ENCODE measurements at regions not wholly inside any gene's neighbourhood (a gene's known extent, or its start where the extent isn't known, plus 50 kb on each side); places are given as distances from the start of the nearest gene placed in this dataset.

DNA sequence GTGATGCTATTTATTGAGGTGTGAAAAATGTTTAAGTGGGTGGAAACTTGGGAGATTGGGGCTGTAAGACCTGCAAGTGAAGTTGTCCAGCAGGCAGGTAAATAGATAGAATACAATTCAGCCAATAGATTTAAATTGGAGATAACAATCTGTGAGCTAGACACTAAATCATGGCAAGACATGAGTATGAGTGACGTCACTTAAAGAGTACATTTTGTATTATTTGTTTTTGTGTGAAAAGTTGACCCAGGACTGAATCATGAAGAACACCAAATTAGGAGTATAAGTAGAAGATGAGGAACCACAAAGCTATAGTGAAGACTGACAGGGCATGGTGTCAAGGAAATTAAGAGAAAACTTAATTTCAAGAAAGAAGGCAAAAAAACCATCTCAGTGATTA is 249.1 kb upstream of the SEMA3C start:
- BruUV-seq (replicated peaks) = no TSS peak
- no peak overlapping the region for H3K4me3 Mint-ChIP-seq (ENCODE audit: unreplicated experiment)
- no peaks in the 10 kb centered on the region for H3K9me3 Mint-ChIP-seq (ENCODE audit: unreplicated experiment)
- H3K36me3 ChIP-seq (ENCODE audit: control insufficient read depth, insufficient read depth, low read length) = no peaks in the 10 kb centered on the region
- TF ChIP-seq, protein P1, sequence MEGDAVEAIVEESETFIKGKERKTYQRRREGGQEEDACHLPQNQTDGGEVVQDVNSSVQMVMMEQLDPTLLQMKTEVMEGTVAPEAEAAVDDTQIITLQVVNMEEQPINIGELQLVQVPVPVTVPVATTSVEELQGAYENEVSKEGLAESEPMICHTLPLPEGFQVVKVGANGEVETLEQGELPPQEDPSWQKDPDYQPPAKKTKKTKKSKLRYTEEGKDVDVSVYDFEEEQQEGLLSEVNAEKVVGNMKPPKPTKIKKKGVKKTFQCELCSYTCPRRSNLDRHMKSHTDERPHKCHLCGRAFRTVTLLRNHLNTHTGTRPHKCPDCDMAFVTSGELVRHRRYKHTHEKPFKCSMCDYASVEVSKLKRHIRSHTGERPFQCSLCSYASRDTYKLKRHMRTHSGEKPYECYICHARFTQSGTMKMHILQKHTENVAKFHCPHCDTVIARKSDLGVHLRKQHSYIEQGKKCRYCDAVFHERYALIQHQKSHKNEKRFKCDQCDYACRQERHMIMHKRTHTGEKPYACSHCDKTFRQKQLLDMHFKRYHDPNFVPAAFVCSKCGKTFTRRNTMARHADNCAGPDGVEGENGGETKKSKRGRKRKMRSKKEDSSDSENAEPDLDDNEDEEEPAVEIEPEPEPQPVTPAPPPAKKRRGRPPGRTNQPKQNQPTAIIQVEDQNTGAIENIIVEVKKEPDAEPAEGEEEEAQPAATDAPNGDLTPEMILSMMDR (IDR thresholded peaks at IDR 0.05; ENCODE audit: insufficient read depth in 1 of 2, low read depth in 1 of 2, low read length in 1 of 2, severe bottlenecking in 1 of 2, unreplicated experiment in 1 of 2) = no peak
- DNase-seq = no peak
- no peak overlapping the region for H3K27ac Mint-ChIP-seq (ENCODE audit: unreplicated experiment)
- intact Hi-C loops (cut with micrococcal nuclease; ENCODE audit: unreplicated experiment) = no loop called here
- no peaks in the 10 kb centered on the region for H3K27me3 ChIP-seq (replicated peaks; ENCODE audit: control insufficient read depth, insufficient read depth, low read length)
- H3K27me3 Mint-ChIP-seq (ENCODE audit: insufficient read depth, unreplicated experiment) = no peaks in the 10 kb centered on the region
- H3K36me3 Mint-ChIP-seq (ENCODE audit: insufficient read depth, unreplicated experiment) = no peaks in the 10 kb centered on the region
- ChIA-PET CTCF (no interaction called here), POLR2A (interaction anchor here (0.6 kb wide), 1 partner anchor 86 kb away, joined by 3 read pairs; no protein-coding TSS in a partner anchor)
- H3K4me1 Mint-ChIP-seq (ENCODE audit: low read depth, unreplicated experiment) = peaks cover 6% of the 10 kb centered on the region
- peaks cover 5% of the 10 kb centered on the region; the same call in 1 of the 2 replicates for H3K9me3 ChIP-seq
- no peaks in the 10 kb centered on the region for H3K4me1 ChIP-seq
- no peak overlapping the region for H3K4me3 ChIP-seq (ENCODE audit: low read depth, low read length)

DNA sequence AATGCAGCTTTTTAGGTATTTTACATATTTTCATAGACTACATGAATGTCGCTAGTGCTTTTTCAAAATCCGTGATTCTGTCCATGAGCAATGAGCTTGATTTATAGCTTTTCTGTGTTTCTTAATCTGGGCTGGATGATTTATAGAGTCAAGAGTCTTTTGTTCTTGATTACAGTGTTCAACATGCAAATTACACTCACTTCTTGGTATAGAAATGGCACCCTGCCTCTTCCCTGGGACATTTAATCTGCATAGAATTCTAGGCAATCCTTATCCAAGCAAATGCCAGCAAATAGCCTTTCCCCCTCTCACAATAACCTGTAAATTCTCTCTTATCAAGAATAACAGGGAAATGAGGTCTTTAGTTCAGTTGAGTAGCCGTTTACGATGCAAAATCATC is 246.2 kb upstream of the SEMA3C start:
- DNase-seq = no peak
- H3K27ac Mint-ChIP-seq (ENCODE audit: unreplicated experiment) = no peak overlapping the region
- no peaks in the 10 kb centered on the region for H3K27me3 Mint-ChIP-seq (ENCODE audit: insufficient read depth, unreplicated experiment)
- H3K36me3 Mint-ChIP-seq (ENCODE audit: insufficient read depth, unreplicated experiment) = peaks cover 5% of the 10 kb centered on the region
- H3K9me3 Mint-ChIP-seq (ENCODE audit: unreplicated experiment) = peaks cover 16% of the 10 kb centered on the region
- H3K4me3 Mint-ChIP-seq (ENCODE audit: unreplicated experiment) = no peak overlapping the region
- peaks cover 5% of the 10 kb centered on the region; the same call in 1 of the 2 replicates for H3K9me3 ChIP-seq
- H3K4me3 ChIP-seq (ENCODE audit: low read depth, low read length) = no peak overlapping the region
- TF ChIP-seq, protein P1 (IDR thresholded peaks at IDR 0.05; ENCODE audit: insufficient read depth in 1 of 2, low read depth in 1 of 2, low read length in 1 of 2, severe bottlenecking in 1 of 2, unreplicated experiment in 1 of 2) = no peak
- H3K4me1 Mint-ChIP-seq (ENCODE audit: low read depth, unreplicated experiment) = peaks cover 19% of the 10 kb centered on the region
- no TSS peak for BruUV-seq (replicated peaks)
- intact Hi-C loops (cut with micrococcal nuclease; ENCODE audit: unreplicated experiment) = no loop called here
- H3K36me3 ChIP-seq (ENCODE audit: control insufficient read depth, insufficient read depth, low read length) = no peaks in the 10 kb centered on the region
- ChIA-PET CTCF (no interaction called here), POLR2A (no interaction called here)
- no peaks in the 10 kb centered on the region for H3K27me3 ChIP-seq (replicated peaks; ENCODE audit: control insufficient read depth, insufficient read depth, low read length)
- H3K4me1 ChIP-seq = no peaks in the 10 kb centered on the region

DNA sequence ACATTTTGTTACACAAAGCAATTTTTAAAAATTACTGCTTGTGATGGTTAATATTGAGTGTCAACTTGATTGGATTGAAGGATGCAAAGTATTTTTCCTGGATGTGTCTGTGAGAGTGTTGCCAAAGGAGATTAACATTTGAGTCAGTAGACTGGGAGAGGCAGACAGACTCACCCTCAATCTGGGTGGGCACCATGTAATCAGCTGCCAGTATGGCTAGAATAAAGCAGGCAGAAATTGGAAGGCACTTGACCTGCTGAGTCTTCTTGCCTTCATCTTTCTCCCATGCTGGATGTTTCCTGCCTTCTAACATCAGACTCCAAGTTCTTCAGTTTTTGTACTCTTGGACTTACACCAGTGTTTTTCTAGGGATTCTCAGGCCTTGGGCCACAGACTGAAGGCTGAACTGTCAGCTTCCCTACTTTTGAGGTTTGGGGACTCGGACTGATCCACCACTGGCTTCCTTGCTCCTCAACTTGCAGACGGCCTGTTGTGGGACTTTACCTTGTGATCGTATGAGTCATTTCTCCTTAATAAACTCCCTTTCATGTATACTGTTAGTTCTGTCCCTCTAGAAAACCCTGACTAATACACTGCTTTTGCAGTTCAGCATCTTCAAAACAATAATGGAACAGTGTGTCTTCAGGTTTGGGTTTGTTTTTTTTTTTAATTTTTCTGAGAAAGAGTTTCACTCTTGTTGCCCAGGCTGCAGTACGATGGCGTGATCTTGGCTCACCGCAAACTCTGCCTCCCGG is 244.1 kb upstream of the SEMA3C start:
- Histone ChIP-seq H3K4me3 (ENCODE audit: low read depth, low read length) (no peak overlapping the region), H3K36me3 (ENCODE audit: control insufficient read depth, insufficient read depth, low read length) (no peaks in the 10 kb centered on the region), H3K27me3 (replicated peaks; ENCODE audit: control insufficient read depth, insufficient read depth, low read length) (no peaks in the 10 kb centered on the region), H3K4me1 (peaks cover 14% of the 10 kb centered on the region), H3K9me3 (no peaks in the 10 kb centered on the region)
- CTCF ChIA-PET = no interaction called here
- Mint-ChIP-seq H3K4me3 (ENCODE audit: unreplicated experiment) (no peak overlapping the region), H3K27me3 (ENCODE audit: insufficient read depth, unreplicated experiment) (no peaks in the 10 kb centered on the region), H3K27ac (ENCODE audit: unreplicated experiment) (peak overlapping the region; percentile 18), H3K9me3 (ENCODE audit: unreplicated experiment) (peaks cover 16% of the 10 kb centered on the region), H3K4me1 (ENCODE audit: low read depth, unreplicated experiment) (peaks cover 14% of the 10 kb centered on the region), H3K36me3 (ENCODE audit: insufficient read depth, unreplicated experiment) (peaks cover 5% of the 10 kb centered on the region)
- no peak for DNase-seq
- TF ChIP-seq, protein P1 (IDR thresholded peaks at IDR 0.05; ENCODE audit: insufficient read depth in 1 of 2, low read depth in 1 of 2, low read length in 1 of 2, severe bottlenecking in 1 of 2, unreplicated experiment in 1 of 2) = no peak
- POLR2A ChIA-PET = no interaction called here
- no TSS peak for BruUV-seq (replicated peaks)
- intact Hi-C loops (cut with micrococcal nuclease; ENCODE audit: unreplicated experiment) = no loop called here
